H1 (cell line): ENCODE measurements at regions not wholly inside any gene's neighbourhood (a gene's known extent, or its start where the extent isn't known, plus 50 kb on each side); places are given as distances from the start of the nearest gene placed in this dataset.

ENCODE experiments used
- CBX5 ChIP-seq: fragments of 300-800, 300-1000 bp; sonication (generic); IDR thresholded peaks from 2 replicates; pipeline ENCODE4 v1.7.1; 2016; ENCODE audit warnings: antibody characterized with exemption, low read length, low read depth

DNA sequence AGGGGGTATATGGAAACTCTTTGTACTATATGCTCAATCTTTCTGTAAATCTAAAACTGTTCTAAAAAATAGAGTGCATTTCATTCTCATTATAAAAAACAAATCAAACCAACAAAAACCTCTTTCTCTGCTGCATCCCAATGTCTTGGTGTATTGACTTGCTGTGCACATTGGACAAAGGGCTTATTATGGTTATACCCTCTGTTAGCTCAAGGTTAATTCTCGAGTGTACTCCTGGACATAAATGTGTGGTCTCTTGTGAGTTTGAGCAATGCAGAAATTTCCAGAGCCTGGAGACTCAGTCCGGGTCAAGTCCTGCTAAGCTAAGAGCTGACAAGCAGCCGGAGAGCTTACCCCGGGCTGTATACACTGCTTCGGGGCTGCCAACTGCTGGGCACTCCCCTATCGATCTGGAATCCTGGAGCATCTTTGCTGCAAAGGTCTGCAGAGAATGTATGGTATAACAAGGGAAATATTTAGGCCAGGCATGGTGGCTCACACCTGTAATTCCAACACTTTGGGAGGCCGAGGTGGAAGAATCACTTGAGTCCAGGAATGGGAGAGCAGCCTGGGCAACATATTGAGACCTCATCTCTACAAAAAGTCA lies 66.2 kb upstream of the BRD7 start (continued):
- no peak for TF ChIP-seq CBX5
- TF ChIP-seq, all 59 proteins: peak for 0
